H1 (cell line): ENCODE measurements at regions not wholly inside any gene's neighbourhood (a gene's known extent, or its start where the extent isn't known, plus 50 kb on each side); places are given as distances from the start of the nearest gene placed in this dataset.

Source experiments
- CTCF ChIA-PET: fragments of 300-600 bp; sonication (Branson Sonifier 250); formaldehyde crosslinking; loops from one replicate; lab custom pipeline; 2021; ENCODE audit not compliant: partially characterized antibody; lab: Charles Lee
- POLR2A ChIA-PET: fragments of 300-600 bp; sonication (Branson Sonifier 250); formaldehyde crosslinking; loops from one replicate; lab custom pipeline; 2021; ENCODE audit warnings: inconsistent platforms; ENCODE audit not compliant: partially characterized antibody; lab: Charles Lee
- DNase-seq, 2 experiments: peaks; one replicate each; pipeline versions ENCODE4 v3.0.0 to v3.0.0-alpha.2; 2010 to 2022; ENCODE audit warnings: low spot score in 2 of 2, low read depth in 1 of 2, mixed read lengths in 1 of 2
- FAIRE-seq: peaks from 2 replicates; lab custom pipeline; 2011; peaks lifted over from hg19 to GRCh38; lab: Jason Lieb, UNC
- H2AFZ ChIP-seq: 2 replicates; pipeline ENCODE4 v1.8.1; 2012; ENCODE audit warnings: low read length, inconsistent platforms
- H2AK5ac ChIP-seq: 2 replicates; pipeline ENCODE4 v1.6.1; 2013; ENCODE audit warnings: low read depth, low read length
- H2BK120ac ChIP-seq: replicated peaks from 2 replicates; pipeline ENCODE3; 2013; ENCODE audit warnings: low read depth, low read length, inconsistent platforms
- H2BK12ac ChIP-seq: 2 replicates; pipeline ENCODE4 v1.6.1; 2013; ENCODE audit warnings: low read depth, low read length
- H2BK15ac ChIP-seq: 2 replicates; pipeline ENCODE4 v1.6.1; 2013; ENCODE audit warnings: low read length
- H2BK20ac ChIP-seq: 2 replicates; pipeline ENCODE4 v1.6.1; 2013; ENCODE audit warnings: low read length
- H2BK5ac ChIP-seq: 2 replicates; pipeline ENCODE4 v1.6.1; 2013; ENCODE audit warnings: low read depth, low read length
- H3K14ac ChIP-seq: 2 replicates; pipeline ENCODE4 v1.6.1; 2013; ENCODE audit warnings: inconsistent platforms; ENCODE audit not compliant: insufficient read length
- H3K18ac ChIP-seq: 2 replicates; pipeline ENCODE4 v1.6.1; 2013; ENCODE audit warnings: low read length; ENCODE audit errors: extremely low read depth
- H3K23ac ChIP-seq: 2 replicates; pipeline ENCODE4 v1.6.1; 2013; ENCODE audit warnings: inconsistent platforms; ENCODE audit not compliant: insufficient read length
- H3K23me2 ChIP-seq: 2 replicates; pipeline ENCODE4 v1.6.1; 2013; ENCODE audit warnings: low read depth, low read length
- H3K27ac ChIP-seq: 2 replicates; pipeline ENCODE4 v1.6.1; 2011; ENCODE audit warnings: low read depth, low read length, inconsistent platforms
- H3K27me3 ChIP-seq, 4 experiments: replicated peaks in 1 of 4; 1 replicate in 1 of 4; 2 replicates in 3 of 4; pipeline versions ENCODE4 v1.6.1 to v1.8.1; 2011 to 2013; ENCODE audit warnings: low read length in 3 of 4, mild to moderate bottlenecking in 3 of 4, inconsistent platforms in 2 of 4, mixed read lengths in 2 of 4, moderate library complexity in 1 of 4; ENCODE audit not compliant: control insufficient read depth in 3 of 4, insufficient read depth in 3 of 4; ENCODE audit errors: extremely low read depth in 1 of 4
- H3K36me3 ChIP-seq, 4 experiments: 2 replicates each; pipeline versions ENCODE4 v1.6.1 to v1.8.1; 2011 to 2013; ENCODE audit warnings: mild to moderate bottlenecking in 4 of 4, low read length in 3 of 4, moderate library complexity in 2 of 4, control low read depth in 1 of 4, inconsistent platforms in 1 of 4; ENCODE audit not compliant: insufficient read depth in 4 of 4, control insufficient read depth in 2 of 4
- H3K4ac ChIP-seq: replicated peaks from 2 replicates; pipeline ENCODE3; 2013; ENCODE audit warnings: low read length, low read depth, mixed read lengths, inconsistent platforms; ENCODE audit not compliant: insufficient read length
- H3K4me1 ChIP-seq, 4 experiments: replicated peaks in 1 of 4; 1 replicate in 1 of 4; 2 replicates in 3 of 4; pipeline versions ENCODE4 v1.6.1 to v1.8.1; 2011 to 2013; ENCODE audit warnings: low read length in 3 of 4, inconsistent platforms in 2 of 4, mixed read lengths in 1 of 4; ENCODE audit not compliant: insufficient read depth in 4 of 4, control insufficient read depth in 3 of 4
- H3K4me2 ChIP-seq, 2 experiments: 2 replicates each; pipeline versions ENCODE4 v1.6.1 to v1.8.1; 2011 to 2013; ENCODE audit warnings: low read depth in 2 of 2, low read length in 2 of 2, control low read depth in 1 of 2, inconsistent platforms in 1 of 2, mild to moderate bottlenecking in 1 of 2; ENCODE audit not compliant: insufficient read depth in 1 of 2
- H3K4me3 ChIP-seq, 4 experiments: fragments of 200-600, 300-600 bp in 1 of 4; sonication (generic), shearing (Covaris generic), sonication (Bioruptor Twin) in 1 of 4; 2 replicates each; pipeline versions ENCODE4 v1.5.1 to v1.8.1; 2011 to 2016; ENCODE audit warnings: low read length in 4 of 4, low read depth in 3 of 4, control low read depth in 2 of 4, inconsistent platforms in 2 of 4, mild to moderate bottlenecking in 2 of 4, mixed read lengths in 1 of 4, moderate library complexity in 1 of 4; ENCODE audit not compliant: insufficient read depth in 2 of 4; ENCODE audit errors: extremely low read depth in 1 of 4
- H3K56ac ChIP-seq: replicated peaks from 2 replicates; pipeline ENCODE3; 2013; ENCODE audit warnings: low read depth, mild to moderate bottlenecking, mixed read lengths, low read length, inconsistent platforms; ENCODE audit not compliant: insufficient read length
- H3K79me1 ChIP-seq: 2 replicates; pipeline ENCODE4 v1.6.1; 2013; ENCODE audit warnings: low read depth, low read length, control low read depth
- H3K79me2 ChIP-seq, 2 experiments: 2 replicates each; pipeline versions ENCODE4 v1.6.1 to v1.8.1; 2012 to 2013; ENCODE audit warnings: low read length in 2 of 2, mild to moderate bottlenecking in 2 of 2, inconsistent platforms in 1 of 2; ENCODE audit not compliant: insufficient read depth in 2 of 2, control insufficient read depth in 1 of 2
- H3K9ac ChIP-seq, 4 experiments: replicated peaks in 1 of 4; 1 replicate in 1 of 4; 2 replicates in 3 of 4; pipeline versions ENCODE4 v1.6.1 to v1.8.1; 2011 to 2013; ENCODE audit warnings: low read depth in 3 of 4, low read length in 3 of 4, control low read depth in 2 of 4, mild to moderate bottlenecking in 2 of 4, moderate library complexity in 2 of 4, inconsistent platforms in 1 of 4; ENCODE audit errors: extremely low read depth in 1 of 4
- H3K9me3 ChIP-seq, 2 experiments: 2 replicates each; pipeline versions ENCODE4 v1.6.1 to v1.8.1; 2012 to 2013; ENCODE audit warnings: mild to moderate bottlenecking in 2 of 2, moderate library complexity in 2 of 2, control low read depth in 1 of 2, inconsistent platforms in 1 of 2, low read depth in 1 of 2, low read length in 1 of 2, mixed read lengths in 1 of 2; ENCODE audit not compliant: insufficient read depth in 2 of 2
- H4K20me1 ChIP-seq, 2 experiments: replicated peaks in 1 of 2; 2 replicates each; pipeline versions ENCODE3 to v1.8.1; 2011 to 2013; ENCODE audit warnings: inconsistent platforms in 2 of 2, low read length in 2 of 2, mild to moderate bottlenecking in 1 of 2; ENCODE audit not compliant: insufficient read depth in 2 of 2, control insufficient read depth in 1 of 2
- H4K5ac ChIP-seq: 2 replicates; pipeline ENCODE4 v1.6.1; 2013; ENCODE audit warnings: low read length, low read depth, mixed read lengths, inconsistent platforms; ENCODE audit not compliant: insufficient read length
- H4K8ac ChIP-seq: 2 replicates; pipeline ENCODE4 v1.8.0; 2013; ENCODE audit warnings: mild to moderate bottlenecking, moderate library complexity, low read length, inconsistent platforms; ENCODE audit not compliant: insufficient read depth; ENCODE audit errors: extremely low read depth
- H4K91ac ChIP-seq: replicated peaks from 2 replicates; pipeline ENCODE3; 2013; ENCODE audit warnings: low read length, mixed read lengths, inconsistent platforms; ENCODE audit not compliant: insufficient read length
- BACH1 ChIP-seq: IDR thresholded peaks from 2 replicates; pipeline ENCODE4 v1.6.1; 2012; ENCODE audit warnings: low read length, improper control_type of control experiment
- CBX5 ChIP-seq: fragments of 300-800, 300-1000 bp; sonication (generic); IDR thresholded peaks from 2 replicates; pipeline ENCODE4 v1.7.1; 2016; ENCODE audit warnings: antibody characterized with exemption, low read length, low read depth
- EGR1 ChIP-seq: IDR thresholded peaks from 2 replicates; pipeline ENCODE4 v1.6.1; 2011; ENCODE audit warnings: low read depth, low read length, borderline replicate concordance
- EP300 ChIP-seq, 2 experiments: IDR thresholded peaks; 1 replicate in 1 of 2; 2 replicates in 1 of 2; pipeline ENCODE4 v1.6.1; 2011 to 2012; ENCODE audit warnings: low read depth in 2 of 2, low read length in 2 of 2, mild to moderate bottlenecking in 2 of 2, borderline replicate concordance in 1 of 2, inconsistent platforms in 1 of 2, moderate library complexity in 1 of 2
- JUND ChIP-seq: IDR thresholded peaks from 2 replicates; pipeline ENCODE4 v1.6.1; 2011; ENCODE audit warnings: mild to moderate bottlenecking, improper control_type of control experiment, low read length
- KDM4A ChIP-seq: IDR thresholded peaks from one replicate; pipeline ENCODE4 v1.7.1; 2012; ENCODE audit warnings: low read depth, mild to moderate bottlenecking, moderate library complexity, low read length, inconsistent platforms; ENCODE audit not compliant: severe bottlenecking
- PHF8 ChIP-seq: fragments of 200-600 bp; sonication (generic); conservative IDR thresholded peaks from 2 replicates; pipeline ENCODE4 v1.7.1; 2012; ENCODE audit warnings: low read depth, mild to moderate bottlenecking, inconsistent platforms, low read length, moderate library complexity
- POLR2A ChIP-seq, 2 experiments: IDR thresholded peaks; 1 replicate in 1 of 2; 2 replicates in 1 of 2; pipeline ENCODE4 v1.6.1; 2011; ENCODE audit warnings: low read depth in 2 of 2, low read length in 2 of 2, mild to moderate bottlenecking in 2 of 2; ENCODE audit errors: control extremely low read depth in 1 of 2
- RNF2 ChIP-seq: fragments of 200-900, 300-1000 bp; sonication (generic); IDR thresholded peaks from 2 replicates; pipeline ENCODE4 v1.7.1; 2016; ENCODE audit warnings: borderline replicate concordance, low read depth, mild to moderate bottlenecking, antibody characterized with exemption, low read length; ENCODE audit not compliant: poor library complexity, severe bottlenecking; ENCODE audit errors: missing control alignments
- WGBS, 2 experiments: shearing (Covaris generic) in 1 of 2; methylation state at CpG; one replicate each; pipeline versions ENCODE4 v1.1.6 to v1.1.7; 2013 to 2015; ENCODE audit warnings: low lambda C conversion rate in 2 of 2, mixed read lengths in 2 of 2, inconsistent platforms in 1 of 2, low coverage in 1 of 2, missing lambda C conversion rate in 1 of 2; ENCODE audit not compliant: insufficient replicate concordance in 2 of 2, insufficient coverage in 1 of 2, insufficient read length in 1 of 2; ENCODE audit errors: extremely low coverage in 1 of 2, missing lambda C conversion rate in 1 of 2; 5-methylcytosine and 5-hydroxymethylcytosine counted together
- TF ChIP-seq, protein P1 (sequence below): IDR thresholded peaks from 2 replicates; pipeline ENCODE4 v1.6.1; 2012; ENCODE audit warnings: inconsistent platforms

DNA sequence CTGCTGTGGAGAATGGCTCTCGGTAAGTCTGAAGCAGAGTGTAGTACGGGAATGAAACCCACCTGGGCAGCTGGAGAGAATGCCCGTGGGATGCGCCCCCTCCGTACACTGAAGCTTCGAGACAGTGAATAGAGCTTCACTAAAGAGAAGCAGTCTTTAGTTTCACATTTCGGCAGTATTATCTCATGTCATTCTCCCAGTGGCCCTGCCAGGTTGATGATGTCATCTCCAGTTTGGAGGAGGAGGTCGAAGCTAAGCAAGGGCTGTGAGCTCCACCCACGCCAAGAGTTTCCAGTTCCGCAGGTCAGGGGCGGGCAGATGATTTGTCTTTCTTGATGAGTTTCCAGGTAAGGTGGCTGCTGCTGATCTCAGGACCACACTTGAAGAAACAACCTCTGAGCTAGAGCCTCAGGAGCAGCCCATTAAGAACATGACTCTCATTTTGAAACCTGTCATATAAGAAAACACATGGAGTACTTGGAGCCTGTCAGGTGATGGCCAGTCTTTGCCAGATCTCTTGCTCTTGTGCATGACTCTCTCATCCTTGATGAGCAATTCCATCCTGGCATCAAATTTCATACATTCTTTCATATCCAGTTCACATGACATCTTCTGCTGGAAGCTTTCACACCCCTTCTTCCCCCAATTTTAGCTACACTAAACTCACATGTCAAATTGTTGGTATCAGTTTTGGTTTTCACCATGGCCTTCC is 475.0 kb downstream of the RNF144A start:
- Histone ChIP-seq H3K23me2 (no peaks in the 10 kb centered on the region), H3K9me3 (no peaks in the 10 kb centered on the region), H4K8ac (no peak overlapping the region), H2AK5ac (no peak overlapping the region), H3K4ac (no peak overlapping the region), H3K36me3 (no peaks in the 10 kb centered on the region), H4K5ac (no peak overlapping the region), H3K56ac (no peak overlapping the region), H3K23ac (no peak overlapping the region), H3K4me1 (peaks cover 0 to 2% (median 0%) of the 10 kb centered on the region in 4 experiments; a peak in 1 of 7 replicates), H3K14ac (no peak overlapping the region), H3K79me2 (no peaks in the 10 kb centered on the region), H2BK5ac (no peak overlapping the region), H2BK20ac (no peak overlapping the region), H3K4me2 (no peak overlapping the region), H2BK120ac (no peak overlapping the region), H4K91ac (no peak overlapping the region), H3K9ac (no peak overlapping the region), H4K20me1 (no peaks in the 10 kb centered on the region), H3K27me3 (no peaks in the 10 kb centered on the region), H3K79me1 (no peaks in the 10 kb centered on the region), H2BK12ac (no peak overlapping the region), H3K18ac (no peak overlapping the region), H3K4me3 (no peak overlapping the region), H2BK15ac (no peak overlapping the region), H2AFZ (no peak overlapping the region), H3K27ac (no peak overlapping the region)
- POLR2A ChIA-PET, result interaction anchor here (1.0 to 1.1 kb wide), 2 partner anchors 9 to 497 kb away, joined by 3 read pairs; no protein-coding TSS in a partner anchor
- FAIRE-seq, result no peak
- DNase-seq, result no peak
- 90% methylated on average over 11 of the region's 11 CpGs; no CpG with 5 or more reads in 1 of the 2 experiments for WGBS, 2 experiments
- CTCF ChIA-PET, result interaction anchor here (0.6 to 2.5 kb wide), 5 partner anchors 10 to 728 kb away, joined by 3 to 9 read pairs (median 3); no protein-coding TSS in a partner anchor
- TF ChIP-seq, protein P1, sequence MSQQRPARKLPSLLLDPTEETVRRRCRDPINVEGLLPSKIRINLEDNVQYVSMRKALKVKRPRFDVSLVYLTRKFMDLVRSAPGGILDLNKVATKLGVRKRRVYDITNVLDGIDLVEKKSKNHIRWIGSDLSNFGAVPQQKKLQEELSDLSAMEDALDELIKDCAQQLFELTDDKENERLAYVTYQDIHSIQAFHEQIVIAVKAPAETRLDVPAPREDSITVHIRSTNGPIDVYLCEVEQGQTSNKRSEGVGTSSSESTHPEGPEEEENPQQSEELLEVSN, result no peak
- TF ChIP-seq KDM4A (no peak), PHF8 (no peak), EP300 (IDR thresholded peaks at IDR 0.05; ENCODE audit: borderline replicate concordance in 1 of 2, low read depth in 2 of 2, low read length in 2 of 2) (no peak), JUND (no peak), EGR1 (no peak), RNF2 (no peak), CBX5 (no peak), BACH1 (no peak), POLR2A (IDR thresholded peaks at IDR 0.05; ENCODE audit: control extremely low read depth in 1 of 2, low read depth in 2 of 2, low read length in 2 of 2) (no peak)
